Smooth muscle cell (in vitro differentiated cells): ENCODE measurements at regions not wholly inside any gene's neighbourhood (a gene's known extent, or its start where the extent isn't known, plus 50 kb on each side); places are given as distances from the start of the nearest gene placed in this dataset.

ENCODE experiments used
- DNase-seq: peaks from one replicate; lab custom pipeline; 2025; ENCODE audit not compliant: unreplicated experiment; lab: John Stamatoyannopoulos, UW
- H2AFZ ChIP-seq: fragments of 200-600 bp; sonication (generic); 2 replicates; pipeline ENCODE4 v1.6.0; 2016; ENCODE audit warnings: antibody characterized with exemption, low read depth, mild to moderate bottlenecking
- H3F3A ChIP-seq: fragments of 200-600 bp; sonication (generic); 2 replicates; pipeline ENCODE4 v1.6.0; 2017; ENCODE audit warnings: antibody characterized with exemption, low read depth
- H3K27ac ChIP-seq: fragments of 200-600 bp; sonication (generic); 2 replicates; pipeline ENCODE4 v1.5.1; 2016; ENCODE audit warnings: low read depth, mild to moderate bottlenecking
- H3K27me3 ChIP-seq: fragments of 200-600 bp; sonication (generic); 2 replicates; pipeline ENCODE4 v1.6.1; 2016; ENCODE audit warnings: low read depth, mild to moderate bottlenecking
- H3K36me3 ChIP-seq: fragments of 200-600 bp; sonication (generic); 2 replicates; pipeline ENCODE4 v1.5.1; 2016; ENCODE audit warnings: low read depth
- H3K4me1 ChIP-seq: fragments of 200-600 bp; sonication (generic); 2 replicates; pipeline ENCODE4 v1.5.1; 2016; ENCODE audit warnings: low read depth
- H3K4me2 ChIP-seq: fragments of 200-600 bp; sonication (generic); 2 replicates; pipeline ENCODE4 v1.6.0; 2016; ENCODE audit warnings: mild to moderate bottlenecking
- H3K4me3 ChIP-seq: fragments of 200-600 bp; sonication (generic); 2 replicates; pipeline ENCODE4 v1.5.1; 2016; ENCODE audit warnings: mild to moderate bottlenecking
- H3K79me2 ChIP-seq: fragments of 200-600 bp; sonication (generic); 2 replicates; pipeline ENCODE4 v1.6.0; 2016; ENCODE audit warnings: low read depth, mild to moderate bottlenecking
- H3K9ac ChIP-seq: fragments of 200-600 bp; sonication (generic); 2 replicates; pipeline ENCODE4 v1.6.0; 2016; ENCODE audit warnings: low read depth
- H3K9me3 ChIP-seq: fragments of 200-600 bp; sonication (generic); replicated peaks from 2 replicates; pipeline ENCODE4 v1.5.1; 2016; ENCODE audit warnings: low read depth
- H4K20me1 ChIP-seq: fragments of 200-600 bp; sonication (generic); 2 replicates; pipeline ENCODE4 v1.6.0; 2016; ENCODE audit warnings: low read depth
- WGBS: methylation state at CpG from one replicate; pipeline ENCODE4 v1.1.7; 2016; ENCODE audit warnings: low lambda C conversion rate; 5-methylcytosine and 5-hydroxymethylcytosine counted together
- TF ChIP-seq, protein P1 (sequence below): fragments of 200-600 bp; sonication (generic); IDR thresholded peaks from 2 replicates; pipeline ENCODE4 v1.5.1; 2017; ENCODE audit warnings: borderline replicate concordance, mild to moderate bottlenecking, antibody characterized with exemption; ENCODE audit not compliant: insufficient read depth, poor library complexity, severe bottlenecking

DNA sequence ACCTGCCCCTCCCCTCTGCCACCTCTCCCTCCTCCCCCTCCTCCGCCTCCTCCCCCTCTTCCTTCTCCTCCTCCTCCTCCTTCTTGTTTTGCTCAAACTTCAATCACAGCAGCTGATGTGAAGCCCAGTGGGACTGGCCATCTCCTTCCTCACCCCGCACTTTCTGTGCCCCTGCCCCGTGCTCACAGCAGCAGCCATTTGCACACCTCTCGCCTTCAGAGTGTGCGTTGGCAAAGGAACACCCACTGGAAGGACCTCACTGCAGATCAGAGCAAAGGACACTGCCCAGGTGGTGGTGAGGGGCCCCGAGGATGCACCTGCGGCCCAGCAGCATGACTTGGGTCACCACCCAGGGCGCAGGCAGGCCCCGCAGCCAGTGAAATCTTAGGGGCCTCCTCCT lies 98.8 kb downstream of the SOX1 start:
- peaks cover 24% of the 10 kb centered on the region for H3K4me1 ChIP-seq
- no peak overlapping the region for H3K4me3 ChIP-seq
- no peaks in the 10 kb centered on the region for H3F3A ChIP-seq
- no peaks in the 10 kb centered on the region for H3K9me3 ChIP-seq
- H3K27me3 ChIP-seq: peaks cover 28% of the 10 kb centered on the region
- no peaks in the 10 kb centered on the region for H3K36me3 ChIP-seq
- no peak overlapping the region for H3K9ac ChIP-seq
- no peak overlapping the region for H3K4me2 ChIP-seq
- no peaks in the 10 kb centered on the region for H3K79me2 ChIP-seq
- no peak for DNase-seq
- H2AFZ ChIP-seq: no peak overlapping the region
- TF ChIP-seq, protein P1, sequence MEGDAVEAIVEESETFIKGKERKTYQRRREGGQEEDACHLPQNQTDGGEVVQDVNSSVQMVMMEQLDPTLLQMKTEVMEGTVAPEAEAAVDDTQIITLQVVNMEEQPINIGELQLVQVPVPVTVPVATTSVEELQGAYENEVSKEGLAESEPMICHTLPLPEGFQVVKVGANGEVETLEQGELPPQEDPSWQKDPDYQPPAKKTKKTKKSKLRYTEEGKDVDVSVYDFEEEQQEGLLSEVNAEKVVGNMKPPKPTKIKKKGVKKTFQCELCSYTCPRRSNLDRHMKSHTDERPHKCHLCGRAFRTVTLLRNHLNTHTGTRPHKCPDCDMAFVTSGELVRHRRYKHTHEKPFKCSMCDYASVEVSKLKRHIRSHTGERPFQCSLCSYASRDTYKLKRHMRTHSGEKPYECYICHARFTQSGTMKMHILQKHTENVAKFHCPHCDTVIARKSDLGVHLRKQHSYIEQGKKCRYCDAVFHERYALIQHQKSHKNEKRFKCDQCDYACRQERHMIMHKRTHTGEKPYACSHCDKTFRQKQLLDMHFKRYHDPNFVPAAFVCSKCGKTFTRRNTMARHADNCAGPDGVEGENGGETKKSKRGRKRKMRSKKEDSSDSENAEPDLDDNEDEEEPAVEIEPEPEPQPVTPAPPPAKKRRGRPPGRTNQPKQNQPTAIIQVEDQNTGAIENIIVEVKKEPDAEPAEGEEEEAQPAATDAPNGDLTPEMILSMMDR: no peak
- 86% methylated on average over 8 of the region's 9 CpGs for WGBS
- no peak overlapping the region for H3K27ac ChIP-seq
- H4K20me1 ChIP-seq: no peaks in the 10 kb centered on the region

DNA sequence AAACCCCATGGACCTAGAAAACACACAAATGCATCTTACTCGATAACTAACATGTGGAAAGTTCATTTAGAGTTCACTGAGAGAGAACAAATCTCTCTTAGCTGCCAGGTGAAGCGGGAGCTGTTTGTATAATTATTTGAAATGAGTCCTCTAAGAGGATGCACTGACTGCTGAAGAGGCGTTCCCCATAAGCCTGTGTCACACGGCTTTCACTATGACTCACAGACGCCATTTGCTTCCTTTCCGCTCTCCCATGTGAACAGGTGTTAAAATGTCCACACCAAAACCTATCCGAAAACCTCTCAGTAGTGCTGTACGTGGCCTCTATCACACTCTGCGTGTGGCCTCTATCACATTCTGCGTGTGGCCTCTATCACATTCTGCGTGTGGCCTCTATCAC lies 101.8 kb downstream of the SOX1 start:
- no peaks in the 10 kb centered on the region for H3K79me2 ChIP-seq
- H3K4me3 ChIP-seq: no peak overlapping the region
- H3K27me3 ChIP-seq: peaks cover 12% of the 10 kb centered on the region
- TF ChIP-seq, protein P1: no peak
- H3K9ac ChIP-seq: no peak overlapping the region
- H3K4me1 ChIP-seq: peaks cover 4% of the 10 kb centered on the region
- H4K20me1 ChIP-seq: no peaks in the 10 kb centered on the region
- no peaks in the 10 kb centered on the region for H3K36me3 ChIP-seq
- 93% methylated on average over 11 of the region's 11 CpGs for WGBS
- no peak overlapping the region for H3K4me2 ChIP-seq
- no peaks in the 10 kb centered on the region for H3K9me3 ChIP-seq
- DNase-seq: no peak
- no peaks in the 10 kb centered on the region for H3F3A ChIP-seq
- no peak overlapping the region for H3K27ac ChIP-seq
- H2AFZ ChIP-seq: no peak overlapping the region

DNA sequence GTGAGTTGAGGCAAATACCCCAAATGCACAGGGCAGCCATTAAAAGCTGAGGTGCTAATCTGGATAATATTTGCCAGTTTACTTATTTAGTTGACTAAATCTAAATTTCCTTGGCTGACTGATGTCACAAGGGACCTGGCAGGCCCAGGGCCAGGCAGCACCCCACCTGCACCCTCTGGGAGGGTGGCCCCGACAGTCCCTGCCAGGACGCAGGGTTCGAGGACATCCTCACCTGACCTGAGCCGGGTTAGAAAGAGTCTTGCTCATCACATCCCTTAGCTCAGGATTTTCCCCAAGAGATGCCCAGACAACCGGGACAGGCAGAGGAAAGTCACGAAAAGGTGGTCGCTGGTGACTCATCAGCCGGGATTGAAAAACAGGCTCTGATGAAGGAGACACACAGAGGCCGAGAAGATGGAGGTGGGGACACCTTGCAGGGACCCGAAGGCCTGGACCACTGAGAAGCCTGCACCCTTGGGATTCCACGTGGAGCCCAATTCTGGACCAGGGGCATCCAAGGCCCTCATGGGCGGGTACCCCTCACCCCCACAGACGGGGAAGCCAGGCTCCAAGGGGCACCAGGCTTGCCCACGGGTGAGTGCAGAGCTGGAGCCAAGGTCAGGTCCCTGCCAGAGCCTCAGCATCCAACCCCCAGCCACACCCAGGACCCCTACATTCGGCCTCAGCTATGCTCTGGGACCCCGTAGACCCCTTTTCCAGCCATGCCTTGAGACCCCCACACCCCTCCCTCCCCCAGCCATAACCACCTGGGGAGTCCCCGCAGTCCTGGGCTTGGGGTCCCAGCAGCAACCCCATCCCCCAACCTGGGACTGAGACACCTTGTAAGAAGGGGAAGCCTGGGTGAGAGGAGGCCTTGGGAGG lies 103.2 kb downstream of the SOX1 start:
- Histone ChIP-seq H3K4me3 (no peak overlapping the region), H3K36me3 (no peaks in the 10 kb centered on the region), H3K27me3 (peaks cover 12% of the 10 kb centered on the region), H3K4me1 (peaks cover 3% of the 10 kb centered on the region), H2AFZ (no peak overlapping the region), H3K9ac (no peak overlapping the region), H3F3A (no peaks in the 10 kb centered on the region), H3K4me2 (no peak overlapping the region), H3K9me3 (no peaks in the 10 kb centered on the region), H4K20me1 (no peaks in the 10 kb centered on the region), H3K79me2 (no peaks in the 10 kb centered on the region), H3K27ac (no peak overlapping the region)
- no peak for DNase-seq
- TF ChIP-seq, protein P1: no peak
- 89% methylated on average over 17 of the region's 17 CpGs for WGBS
